Muscle of leg (tissue), 3 donors: ENCODE measurements at regions not wholly inside any gene's neighbourhood (a gene's known extent, or its start where the extent isn't known, plus 50 kb on each side); places are given as distances from the start of the nearest gene placed in this dataset.
"Not testable (repeated sequence)": the region's sequence is repeated elsewhere in the genome, so short reads cannot be mapped to it uniquely, and the experiment has no call there.

Experiments
- DNase-seq: peaks from one replicate; pipeline ENCODE4 v3.0.0; 2013
- H3K27ac ChIP-seq: one replicate; pipeline ENCODE4 v1.5.1; 2013; ENCODE audit warnings: mild to moderate bottlenecking, low read length, control low read depth
- H3K27me3 ChIP-seq: one replicate; pipeline ENCODE4 v1.6.1; 2013; ENCODE audit warnings: low read length; ENCODE audit not compliant: control insufficient read depth, insufficient read depth
- H3K36me3 ChIP-seq: one replicate; pipeline ENCODE4 v1.6.1; 2013; ENCODE audit warnings: low read length; ENCODE audit not compliant: control insufficient read depth, insufficient read depth
- H3K4me1 ChIP-seq: one replicate; pipeline ENCODE4 v1.6.1; 2013; ENCODE audit warnings: low read length; ENCODE audit not compliant: control insufficient read depth, insufficient read depth
- H3K4me3 ChIP-seq: one replicate; pipeline ENCODE4 v1.5.1; 2013; ENCODE audit warnings: low read length, control low read depth
- H3K9me3 ChIP-seq: replicated peaks from 2 replicates; pipeline ENCODE4 v1.6.1; 2013; ENCODE audit warnings: low read depth, low read length; ENCODE audit not compliant: control insufficient read depth
- WGBS: methylation state at CpG from one replicate; pipeline ENCODE4 v1.1.5; 2013; ENCODE audit warnings: missing lambda C conversion rate; ENCODE audit not compliant: insufficient coverage; 5-methylcytosine and 5-hydroxymethylcytosine counted together

DNA sequence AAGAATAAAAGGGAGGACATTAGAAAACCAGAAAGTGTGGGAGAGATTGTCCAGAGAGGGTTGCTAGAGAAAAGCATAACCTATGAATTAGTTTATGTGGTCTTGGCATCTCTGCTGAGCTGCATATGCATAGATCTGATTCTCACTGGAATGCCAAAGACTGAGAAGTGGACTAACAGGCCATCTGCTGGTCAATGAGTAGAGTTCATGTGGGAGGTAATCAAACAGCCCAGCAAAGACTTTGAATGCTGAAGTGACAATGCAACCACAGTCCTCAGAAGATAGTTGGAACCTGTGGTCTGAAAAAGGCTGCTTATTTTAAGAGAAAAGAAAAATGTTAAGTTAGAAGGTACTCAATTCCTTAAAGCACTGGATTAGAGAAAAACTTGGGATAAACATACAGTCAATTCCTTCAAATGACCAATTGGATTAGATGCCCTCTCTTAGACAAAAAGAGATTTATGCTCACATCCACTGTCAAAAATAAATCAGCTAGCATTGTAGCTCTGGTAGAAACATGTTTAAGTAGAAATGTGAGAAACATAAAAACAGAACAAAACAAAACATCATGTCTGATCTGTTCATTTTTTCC is 382.8 kb downstream of the AMY1C start:
- H3K36me3 ChIP-seq = no peaks in the 10 kb centered on the region
- no peak overlapping the region for H3K27ac ChIP-seq
- peak; percentile 61 for DNase-seq
- H3K4me1 ChIP-seq = no peaks in the 10 kb centered on the region
- H3K4me3 ChIP-seq = no peak overlapping the region
- H3K9me3 ChIP-seq = peaks cover 2% of the 10 kb centered on the region
- H3K27me3 ChIP-seq = no peaks in the 10 kb centered on the region

DNA sequence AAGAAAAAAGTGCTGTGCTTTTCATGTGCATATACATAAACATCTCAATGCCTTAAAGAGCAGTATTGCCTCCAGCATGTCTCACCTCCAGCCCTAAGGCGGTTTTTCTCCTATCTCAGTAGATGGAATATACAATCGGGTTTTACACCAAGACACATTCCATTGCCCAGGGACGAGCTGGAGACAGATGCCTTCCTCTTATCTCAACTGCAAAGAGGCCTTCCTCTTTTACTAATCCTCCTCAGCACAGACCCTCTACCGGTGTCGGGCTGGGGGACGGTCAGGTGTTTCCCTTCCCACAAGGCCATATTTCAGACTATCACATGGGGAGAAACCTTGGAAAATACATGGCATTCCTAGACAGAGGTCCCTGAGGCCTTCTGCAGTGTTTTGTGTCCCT is 385.3 kb downstream of the AMY1C start:
- WGBS = 80% methylated on average over 6 of the region's 6 CpGs
- not testable (repeated sequence) for H3K27me3 ChIP-seq, H3K4me3 ChIP-seq, H3K4me1 ChIP-seq, H3K27ac ChIP-seq, H3K9me3 ChIP-seq, H3K36me3 ChIP-seq, DNase-seq

DNA sequence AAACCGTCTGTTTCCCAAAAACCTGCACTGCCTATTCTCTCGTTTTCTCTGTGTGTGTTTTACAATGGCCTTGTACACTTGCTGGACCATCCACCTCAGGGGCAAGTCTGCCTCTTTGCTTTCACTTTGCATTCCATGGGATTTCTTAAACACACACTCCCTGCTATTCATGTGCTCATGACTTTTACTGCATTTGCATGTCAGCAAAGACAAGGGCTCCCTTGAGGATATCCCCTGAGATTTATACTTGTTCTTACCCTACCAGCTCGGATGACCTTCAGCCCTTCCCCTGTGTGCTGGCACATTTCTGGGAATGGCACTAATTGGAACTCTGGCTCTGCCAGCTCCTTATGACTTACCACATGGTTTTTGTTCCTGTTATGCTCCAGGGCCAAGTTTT is 386.9 kb downstream of the AMY1C start:
- no peak overlapping the region for H3K27ac ChIP-seq
- WGBS = 52% methylated on average over 3 of the region's 3 CpGs
- DNase-seq = no peak
- peaks cover 3% of the 10 kb centered on the region for H3K9me3 ChIP-seq
- no peak overlapping the region for H3K4me3 ChIP-seq
- H3K4me1 ChIP-seq = no peaks in the 10 kb centered on the region
- no peaks in the 10 kb centered on the region for H3K27me3 ChIP-seq
- H3K36me3 ChIP-seq = no peaks in the 10 kb centered on the region

DNA sequence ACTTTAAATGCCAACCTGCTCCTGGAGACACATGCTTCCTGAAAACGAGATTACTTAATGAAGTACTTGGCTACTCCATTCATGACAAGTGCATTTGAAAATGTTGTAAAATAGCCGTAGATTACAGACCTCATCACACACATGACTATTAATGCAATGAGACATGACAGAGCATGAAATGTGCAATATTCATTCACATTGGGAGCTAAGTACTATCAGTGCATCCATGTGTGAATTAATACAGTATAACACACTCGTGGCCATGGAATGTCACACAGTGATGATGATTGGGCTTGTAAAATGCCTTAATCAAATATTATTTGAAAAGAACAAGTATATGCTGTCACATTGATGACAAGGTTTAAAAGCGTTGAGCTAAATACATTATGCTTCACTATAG is 407.0 kb downstream of the AMY1C start:
- Histone ChIP-seq H3K9me3 (peaks cover 6% of the 10 kb centered on the region), H3K36me3 (no peaks in the 10 kb centered on the region), H3K4me3 (no peak overlapping the region), H3K27me3 (no peaks in the 10 kb centered on the region), H3K4me1 (no peaks in the 10 kb centered on the region), H3K27ac (no peak overlapping the region)
- DNase-seq = no peak
- WGBS = no CpG with 5 or more reads among the region's 4 CpGs

DNA sequence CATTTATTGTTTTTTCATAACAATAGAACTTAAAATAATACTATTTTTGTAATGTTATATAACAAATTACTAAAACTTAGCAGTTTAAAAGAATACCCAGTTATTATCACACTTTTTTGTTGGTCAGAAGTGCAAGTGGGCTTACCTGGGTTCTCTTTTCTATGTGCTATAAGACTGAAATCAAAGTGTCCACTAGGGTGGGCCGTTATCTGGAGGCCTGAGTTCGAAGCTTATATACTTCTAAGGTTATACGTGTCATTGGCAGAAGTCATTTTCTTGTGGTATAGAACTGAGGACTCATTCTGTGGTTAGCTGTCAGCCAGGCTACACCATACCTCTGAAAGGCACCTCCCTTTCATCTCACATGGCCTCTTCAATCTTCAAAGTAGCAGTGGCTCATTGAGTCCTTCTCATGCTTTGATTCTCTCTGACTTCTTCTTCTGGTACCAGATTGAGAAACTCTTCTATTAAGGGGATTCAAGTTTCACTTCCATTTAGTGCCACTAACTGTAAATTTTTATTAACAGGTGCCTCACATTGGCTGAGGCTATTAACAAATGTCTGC is 414.3 kb downstream of the AMY1C start:
- no CpG with 5 or more reads among the region's 3 CpGs for WGBS
- no peaks in the 10 kb centered on the region for H3K9me3 ChIP-seq
- no peak overlapping the region for H3K27ac ChIP-seq
- no peak overlapping the region for H3K4me3 ChIP-seq
- DNase-seq = no peak
- no peaks in the 10 kb centered on the region for H3K4me1 ChIP-seq
- no peaks in the 10 kb centered on the region for H3K27me3 ChIP-seq
- no peaks in the 10 kb centered on the region for H3K36me3 ChIP-seq

DNA sequence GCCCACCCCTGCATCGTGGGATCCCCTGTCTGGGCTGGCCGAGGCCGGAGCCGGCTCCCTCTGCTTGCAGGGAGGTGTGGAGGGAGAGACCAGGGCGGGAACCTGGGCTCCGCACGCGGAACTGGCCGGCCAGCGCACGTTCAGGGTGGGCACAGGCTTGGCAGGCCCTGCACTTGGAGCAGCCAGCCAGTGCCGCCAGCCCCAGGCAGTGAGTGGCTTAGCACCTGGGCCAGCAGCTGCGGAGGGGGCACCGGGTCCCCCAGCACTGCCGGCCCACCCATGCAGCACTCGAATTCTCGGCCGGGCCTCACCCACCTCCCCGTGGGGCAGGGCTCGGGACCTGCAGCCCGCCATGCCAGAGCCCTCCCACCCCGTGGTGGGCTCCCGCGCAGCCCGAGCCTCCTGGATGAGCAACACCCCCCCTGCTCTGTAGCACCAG is 422.6 kb downstream of the AMY1C start:
- Histone ChIP-seq H3K27me3 (no peaks in the 10 kb centered on the region), H3K4me3 (no peak overlapping the region), H3K27ac (no peak overlapping the region), H3K4me1 (no peaks in the 10 kb centered on the region), H3K9me3 (peaks cover 8% of the 10 kb centered on the region), H3K36me3 (no peaks in the 10 kb centered on the region)
- no peak for DNase-seq
- WGBS = 92% methylated on average over 16 of the region's 25 CpGs

DNA sequence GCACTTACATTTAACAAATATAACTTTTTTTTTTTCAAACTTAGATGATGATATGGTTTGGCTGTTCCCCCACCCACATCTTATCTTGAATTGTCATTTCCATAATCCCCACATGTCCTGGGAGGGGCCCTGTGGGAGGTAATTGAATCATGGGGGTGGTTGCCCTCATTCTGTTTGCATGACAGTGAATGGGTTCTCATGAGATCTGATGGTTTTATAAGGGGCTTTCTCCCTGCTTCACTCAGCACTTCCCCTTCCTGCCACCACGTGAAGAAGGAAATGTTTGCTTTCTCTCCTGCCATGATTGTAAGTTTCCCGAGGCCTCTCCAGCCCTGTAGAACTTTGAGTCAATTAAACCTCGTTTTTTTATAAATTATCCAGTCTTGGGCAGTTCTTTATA is 432.6 kb downstream of the AMY1C start:
- H3K36me3 ChIP-seq = no peaks in the 10 kb centered on the region
- H3K4me1 ChIP-seq = no peaks in the 10 kb centered on the region
- no peak overlapping the region for H3K27ac ChIP-seq
- H3K27me3 ChIP-seq = no peaks in the 10 kb centered on the region
- no peak overlapping the region for H3K4me3 ChIP-seq
- no CpG with 5 or more reads among the region's 3 CpGs for WGBS
- H3K9me3 ChIP-seq = no peaks in the 10 kb centered on the region
- no peak for DNase-seq

DNA sequence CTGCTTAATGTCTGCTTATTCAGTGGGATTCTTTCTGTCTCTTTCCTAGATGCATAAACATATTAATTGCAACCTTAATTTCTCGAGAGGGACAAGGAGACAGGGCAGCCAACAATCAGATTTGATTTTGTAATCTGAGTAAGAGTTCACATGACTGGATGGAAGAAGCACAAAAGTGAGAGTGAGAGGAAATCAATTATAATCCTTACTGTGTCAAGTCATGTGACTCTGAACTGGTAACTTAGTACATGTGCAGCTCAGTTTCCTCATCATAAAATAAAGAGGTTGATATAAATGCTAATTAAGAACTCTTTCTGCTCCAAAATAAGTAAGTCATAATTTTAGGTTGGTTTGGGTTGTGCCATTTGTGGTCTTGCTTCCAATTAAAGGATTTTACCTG is 439.5 kb downstream of the AMY1C start:
- no peak for DNase-seq
- Histone ChIP-seq H3K36me3 (no peaks in the 10 kb centered on the region), H3K27me3 (no peaks in the 10 kb centered on the region), H3K27ac (no peak overlapping the region), H3K4me1 (no peaks in the 10 kb centered on the region), H3K9me3 (no peaks in the 10 kb centered on the region), H3K4me3 (no peak overlapping the region)
- WGBS = no CpG with 5 or more reads among the region's 1 CpG

DNA sequence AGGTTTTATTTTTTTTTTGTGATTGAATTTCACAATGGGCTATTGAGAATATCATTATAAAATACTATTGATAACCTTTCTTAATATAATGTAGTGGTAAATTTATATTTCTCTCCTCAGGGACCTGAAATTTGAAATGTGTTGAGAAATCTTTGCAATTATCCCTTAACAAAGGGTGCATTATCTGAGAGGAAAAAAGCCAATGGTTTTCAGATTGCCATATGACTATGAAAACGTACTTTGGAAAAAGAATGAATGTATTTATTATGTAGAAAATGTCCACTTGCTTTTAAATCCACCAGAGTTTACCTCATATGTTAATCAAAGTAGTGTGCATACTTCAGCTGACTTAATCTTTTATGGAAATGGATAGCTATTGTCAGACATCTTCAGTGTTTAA is 441.1 kb downstream of the AMY1C start:
- Histone ChIP-seq H3K27me3 (no peaks in the 10 kb centered on the region), H3K9me3 (no peaks in the 10 kb centered on the region), H3K27ac (no peak overlapping the region), H3K36me3 (no peaks in the 10 kb centered on the region), H3K4me3 (no peak overlapping the region), H3K4me1 (no peaks in the 10 kb centered on the region)
- WGBS = no CpG with 5 or more reads among the region's 1 CpG
- DNase-seq = no peak

DNA sequence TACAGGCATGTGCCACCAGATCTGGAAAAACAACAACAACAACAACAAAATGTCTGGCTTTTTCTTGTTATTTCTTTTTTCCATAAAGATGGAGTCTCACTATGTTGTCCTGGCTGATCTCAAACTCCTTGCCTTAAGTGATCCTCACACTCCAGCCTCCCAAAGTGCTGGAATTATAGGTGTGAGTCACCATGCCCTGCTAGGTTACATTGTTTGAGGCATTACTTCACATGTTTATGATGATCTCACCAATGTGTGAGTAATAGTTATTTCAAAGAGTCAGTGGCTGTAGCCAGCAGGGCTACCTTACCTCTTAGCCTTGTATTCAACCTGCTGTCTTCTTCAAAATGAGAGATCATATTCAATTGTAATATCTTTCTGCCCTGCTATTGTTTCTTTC is 445.7 kb downstream of the AMY1C start:
- H3K27me3 ChIP-seq = no peaks in the 10 kb centered on the region
- no peak overlapping the region for H3K4me3 ChIP-seq
- no peak for DNase-seq
- no peak overlapping the region for H3K27ac ChIP-seq
- H3K9me3 ChIP-seq = peaks cover 2% of the 10 kb centered on the region
- H3K36me3 ChIP-seq = no peaks in the 10 kb centered on the region
- H3K4me1 ChIP-seq = no peaks in the 10 kb centered on the region

DNA sequence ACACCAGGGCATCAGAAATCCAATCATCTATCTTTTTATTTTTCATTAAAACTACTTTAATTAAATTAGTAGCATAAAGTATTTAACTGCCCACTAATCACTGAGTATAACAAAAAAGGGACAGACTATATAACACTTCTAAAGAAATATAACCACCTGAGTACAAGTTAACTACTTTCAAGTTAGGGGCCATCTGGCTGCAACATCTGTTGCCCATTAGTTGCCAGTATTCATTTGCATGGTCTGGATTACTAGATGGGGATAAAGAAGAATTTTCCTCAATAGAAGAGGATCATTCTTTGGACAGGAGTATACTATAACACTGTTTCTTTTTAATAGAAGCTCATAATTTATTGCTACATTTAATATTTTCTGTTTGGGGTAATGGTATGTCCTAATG is 446.4 kb downstream of the AMY1C start:
- Histone ChIP-seq H3K27me3 (no peaks in the 10 kb centered on the region), H3K36me3 (no peaks in the 10 kb centered on the region), H3K4me1 (no peaks in the 10 kb centered on the region), H3K4me3 (no peak overlapping the region), H3K27ac (no peak overlapping the region), H3K9me3 (peaks cover 2% of the 10 kb centered on the region)
- no peak for DNase-seq
